ENCODE measurements at regions not wholly inside any gene's neighbourhood (a gene's known extent, or its start where the extent isn't known, plus 50 kb on each side); places are given as distances from the start of the nearest gene placed in this dataset.

GRCh38 chr9:87014436-87014835 is 67.1 kb upstream of the GAS1 start:
- no peak for TF ChIP-seq REST (IDR thresholded peaks at IDR 0.05; ENCODE audit: low read depth)
- no peak for TF ChIP-seq EZH2 (IDR thresholded peaks at IDR 0.05)

Data from HCT116 (cell line).